Natural killer cell treated with Interleukin-12 subunit alpha and Interleukin-12 subunit beta and Interleukin-15 and Interleukin-18, amount 100 ng/mL, for 72 hours (primary cell): ENCODE measurements at regions not wholly inside any gene's neighbourhood (a gene's known extent, or its start where the extent isn't known, plus 50 kb on each side); places are given as distances from the start of the nearest gene placed in this dataset.

Experiments
- ATAC-seq, 2 donors: fragments of 150-1000 bp; cut with Tn5 transposase in 1 of 2; sonication (Bioruptor Pico), chemical (Tn5 transposase) in 1 of 2; 2 replicates each; pipeline ENCODE4 v1.10.0; 2021
- DNase-seq: peaks from one replicate; pipeline ENCODE4 v3.0.0; 2022; ENCODE audit warnings: low spot score
- H3K27ac Mint-ChIP-seq, 2 donors: 1 replicate in 1 of 2; 2 replicates in 1 of 2; pipeline ENCODE4 v1.8.0; 2022; ENCODE audit warnings: mixed read lengths in 2 of 2, mild to moderate bottlenecking in 1 of 2, moderate library complexity in 1 of 2
- H3K27me3 Mint-ChIP-seq, 2 donors: 1 replicate in 1 of 2; 2 replicates in 1 of 2; pipeline ENCODE4 v1.8.0; 2022; ENCODE audit warnings: mixed read lengths in 2 of 2
- H3K36me3 Mint-ChIP-seq: one replicate; pipeline ENCODE4 v1.8.0; 2022; ENCODE audit warnings: mixed read lengths
- H3K4me1 Mint-ChIP-seq, 2 donors: 1 replicate in 1 of 2; 2 replicates in 1 of 2; pipeline ENCODE4 v1.8.0; 2022; ENCODE audit warnings: low read depth in 2 of 2, mixed read lengths in 2 of 2, mild to moderate bottlenecking in 1 of 2
- H3K4me3 Mint-ChIP-seq: one replicate; pipeline ENCODE4 v1.8.0; 2022; ENCODE audit warnings: mixed read lengths
- H3K9me3 Mint-ChIP-seq: 2 replicates; pipeline ENCODE4 v1.8.0; 2022; ENCODE audit warnings: mixed read lengths

DNA sequence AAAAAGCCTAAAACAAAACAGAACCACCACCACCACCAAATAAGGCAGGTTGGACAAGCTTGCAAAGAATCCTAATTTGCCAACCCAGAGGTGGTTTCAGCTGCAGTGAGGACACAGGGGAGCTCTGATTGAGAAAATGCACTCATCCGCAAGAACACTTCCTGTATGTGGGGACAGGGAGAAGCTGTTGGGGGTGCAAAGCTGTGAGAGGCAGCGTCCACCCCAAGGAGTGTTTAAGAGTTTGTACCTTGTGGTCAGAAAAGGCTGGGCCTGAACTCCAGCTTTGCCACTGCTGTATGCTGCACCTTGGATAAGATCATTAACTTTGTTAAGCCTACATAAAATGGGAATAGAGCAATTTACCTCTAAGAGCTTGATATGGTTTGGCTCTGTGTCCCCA lies 511.7 kb downstream of the BNC2 start:
- Mint-ChIP-seq H3K4me3 (no peak overlapping the region), H3K27ac (no peak overlapping the region), H3K9me3 (peaks cover 3% of the 10 kb centered on the region), H3K4me1 (no peaks in the 10 kb centered on the region), H3K27me3 (peaks cover 0 to 2% of the 10 kb centered on the region in 2 donors), H3K36me3 (no peaks in the 10 kb centered on the region)
- no peak for ATAC-seq
- DNase-seq = no peak
